ENCODE measurements at regions not wholly inside any gene's neighbourhood (a gene's known extent, or its start where the extent isn't known, plus 50 kb on each side); places are given as distances from the start of the nearest gene placed in this dataset.

- TF ChIP-seq CTCF (IDR thresholded peaks at IDR 0.05) (no peak), ZFX (IDR thresholded peaks at IDR 0.05; ENCODE audit: borderline replicate concordance) (no peak)
- no peak overlapping the region for H3K27ac ChIP-seq
Measured at GRCh38 chr14:101328412-101329028, 232.8 kb upstream of the DIO3 start.

- TF ChIP-seq CTCF (IDR thresholded peaks at IDR 0.05) (no peak), ZFX (IDR thresholded peaks at IDR 0.05; ENCODE audit: borderline replicate concordance) (no peak)
- no peak overlapping the region for H3K27ac ChIP-seq
Measured at GRCh38 chr14:101330416-101331140, 230.7 kb upstream of the DIO3 start.

GRCh38 chr14:101331141-101331525 is 230.2 kb upstream of the DIO3 start:
- TF ChIP-seq ZFX (IDR thresholded peaks at IDR 0.05; ENCODE audit: borderline replicate concordance) = no peak
- no peak for TF ChIP-seq CTCF (IDR thresholded peaks at IDR 0.05)
- no peak overlapping the region for H3K27ac ChIP-seq

- no peak overlapping the region for H3K27ac ChIP-seq
- TF ChIP-seq ZFX (IDR thresholded peaks at IDR 0.05; ENCODE audit: borderline replicate concordance) (no peak), CTCF (IDR thresholded peaks at IDR 0.05) (no peak)
Measured at GRCh38 chr14:101331661-101332169, 229.6 kb upstream of the DIO3 start.

GRCh38 chr14:101332281-101332680 is 229.0 kb upstream of the DIO3 start:
- H3K27ac ChIP-seq = no peak overlapping the region
- TF ChIP-seq ZFX (IDR thresholded peaks at IDR 0.05; ENCODE audit: borderline replicate concordance) (no peak), CTCF (IDR thresholded peaks at IDR 0.05) (no peak)

- no peak overlapping the region for H3K27ac ChIP-seq
- TF ChIP-seq CTCF (IDR thresholded peaks at IDR 0.05) (no peak), ZFX (IDR thresholded peaks at IDR 0.05; ENCODE audit: borderline replicate concordance) (no peak)
Measured at GRCh38 chr14:101333335-101334280, 227.7 kb upstream of the DIO3 start.

All from 22Rv1 (cell line).